ENCODE measurements at regions not wholly inside any gene's neighbourhood (a gene's known extent, or its start where the extent isn't known, plus 50 kb on each side); places are given as distances from the start of the nearest gene placed in this dataset.

GRCh38 chr12:59472273-59472672 is 123.6 kb upstream of the SLC16A7 start:
- no peak for TF ChIP-seq CTCF (conservative IDR thresholded peaks at IDR 0.05)
- no peak for TF ChIP-seq ZFX (IDR thresholded peaks at IDR 0.05)
